T-cell (primary cell): ENCODE measurements at regions not wholly inside any gene's neighbourhood (a gene's known extent, or its start where the extent isn't known, plus 50 kb on each side); places are given as distances from the start of the nearest gene placed in this dataset.
A peak's percentile ranks its signal among the peaks of the same experiment; 100 is the strongest.
"Not testable (repeated sequence)": the region's sequence is repeated elsewhere in the genome, so short reads cannot be mapped to it uniquely, and the experiment has no call there.

Experiments used
- ATAC-seq, 4 experiments: fragments of 200-7000 bp in 3 of 4; fragments of 150-1000 bp in 1 of 4; cut with Tn5 transposase; replicated peaks in 1 of 4; 1 replicate in 3 of 4; 2 replicates in 1 of 4; pipeline ENCODE4 v1.10.0; 2021; ENCODE audit warnings: moderate library complexity in 3 of 4, mild to moderate bottlenecking in 2 of 4, moderate number of reproducible peaks in 1 of 4
- CTCF ChIA-PET, 2 donors: fragments of 300-600 bp; sonication (Branson Sonifier 250); formaldehyde crosslinking; loops; one replicate each; lab custom pipeline; 2022; ENCODE audit warnings: antibody characterized with exemption in 2 of 2; lab: Charles Lee
- POLR2A ChIA-PET, 2 donors: fragments of 300-600 bp; sonication (Branson Sonifier 250); formaldehyde crosslinking; loops; one replicate each; lab custom pipeline; 2022; ENCODE audit warnings: antibody characterized with exemption in 2 of 2; lab: Charles Lee
- DNase-seq, 35 experiments: peaks; one replicate each; pipeline versions ENCODE4 v3.0.0 to v3.0.0-alpha.2; 2013 to 2023
- H3K27ac ChIP-seq: one replicate; pipeline ENCODE4 v1.5.1; 2013; ENCODE audit warnings: low read length
- H3K27me3 ChIP-seq, 2 experiments: replicated peaks in 1 of 2; 1 replicate in 1 of 2; 2 replicates in 1 of 2; pipeline versions ENCODE4 v1.6.1 to v1.7.0; 2013; ENCODE audit warnings: low read length in 1 of 2, mixed read lengths in 1 of 2; ENCODE audit not compliant: control insufficient read depth in 2 of 2, insufficient read depth in 2 of 2; ENCODE audit errors: extremely low read depth in 1 of 2
- H3K36me3 ChIP-seq, 2 donors: 1 replicate in 1 of 2; 2 replicates in 1 of 2; pipeline versions ENCODE4 v1.6.1 to v1.7.0; 2013; ENCODE audit warnings: low read length in 1 of 2; ENCODE audit not compliant: control insufficient read depth in 2 of 2, insufficient read depth in 1 of 2; ENCODE audit errors: extremely low read depth in 1 of 2
- H3K4me1 ChIP-seq, 2 experiments: 1 replicate in 1 of 2; 2 replicates in 1 of 2; pipeline versions ENCODE4 v1.6.1 to v1.7.0; 2013; ENCODE audit warnings: low read length in 2 of 2, mixed read lengths in 1 of 2; ENCODE audit not compliant: insufficient read depth in 2 of 2, control insufficient read depth in 1 of 2; ENCODE audit errors: extremely low read depth in 1 of 2
- H3K4me3 ChIP-seq, 2 donors: 1 replicate in 1 of 2; 2 replicates in 1 of 2; pipeline versions ENCODE4 v1.5.1 to v1.7.0; 2013; ENCODE audit warnings: mild to moderate bottlenecking in 2 of 2, low read length in 1 of 2, moderate library complexity in 1 of 2; ENCODE audit not compliant: control insufficient read depth in 1 of 2; ENCODE audit errors: extremely low read depth in 1 of 2
- H3K9me3 ChIP-seq: 2 replicates; pipeline ENCODE4 v1.7.0; 2013
- H3K27ac Mint-ChIP-seq, 2 donors: one replicate each; pipeline ENCODE4 v1.8.0; 2020 to 2021; ENCODE audit warnings: mild to moderate bottlenecking in 2 of 2, mixed read lengths in 2 of 2
- H3K27me3 Mint-ChIP-seq, 2 donors: one replicate each; pipeline ENCODE4 v1.8.0; 2021 to 2022; ENCODE audit warnings: mixed read lengths in 2 of 2
- H3K36me3 Mint-ChIP-seq: one replicate; pipeline ENCODE4 v1.8.0; 2021; ENCODE audit warnings: mixed read lengths
- H3K4me1 Mint-ChIP-seq, 3 donors: one replicate each; pipeline ENCODE4 v1.8.0; 2020 to 2022; ENCODE audit warnings: mixed read lengths in 3 of 3, mild to moderate bottlenecking in 1 of 3
- H3K4me3 Mint-ChIP-seq, 3 donors: one replicate each; pipeline ENCODE4 v1.8.0; 2020 to 2022; ENCODE audit warnings: mild to moderate bottlenecking in 3 of 3, mixed read lengths in 3 of 3, moderate library complexity in 3 of 3
- H3K9me3 Mint-ChIP-seq, 3 donors: one replicate each; pipeline ENCODE4 v1.8.0; 2020 to 2022; ENCODE audit warnings: mixed read lengths in 3 of 3
- WGBS: methylation state at CpG from one replicate; pipeline ENCODE4 v1.1.5; 2013; ENCODE audit warnings: missing lambda C conversion rate; ENCODE audit not compliant: insufficient coverage; 5-methylcytosine and 5-hydroxymethylcytosine counted together

DNA sequence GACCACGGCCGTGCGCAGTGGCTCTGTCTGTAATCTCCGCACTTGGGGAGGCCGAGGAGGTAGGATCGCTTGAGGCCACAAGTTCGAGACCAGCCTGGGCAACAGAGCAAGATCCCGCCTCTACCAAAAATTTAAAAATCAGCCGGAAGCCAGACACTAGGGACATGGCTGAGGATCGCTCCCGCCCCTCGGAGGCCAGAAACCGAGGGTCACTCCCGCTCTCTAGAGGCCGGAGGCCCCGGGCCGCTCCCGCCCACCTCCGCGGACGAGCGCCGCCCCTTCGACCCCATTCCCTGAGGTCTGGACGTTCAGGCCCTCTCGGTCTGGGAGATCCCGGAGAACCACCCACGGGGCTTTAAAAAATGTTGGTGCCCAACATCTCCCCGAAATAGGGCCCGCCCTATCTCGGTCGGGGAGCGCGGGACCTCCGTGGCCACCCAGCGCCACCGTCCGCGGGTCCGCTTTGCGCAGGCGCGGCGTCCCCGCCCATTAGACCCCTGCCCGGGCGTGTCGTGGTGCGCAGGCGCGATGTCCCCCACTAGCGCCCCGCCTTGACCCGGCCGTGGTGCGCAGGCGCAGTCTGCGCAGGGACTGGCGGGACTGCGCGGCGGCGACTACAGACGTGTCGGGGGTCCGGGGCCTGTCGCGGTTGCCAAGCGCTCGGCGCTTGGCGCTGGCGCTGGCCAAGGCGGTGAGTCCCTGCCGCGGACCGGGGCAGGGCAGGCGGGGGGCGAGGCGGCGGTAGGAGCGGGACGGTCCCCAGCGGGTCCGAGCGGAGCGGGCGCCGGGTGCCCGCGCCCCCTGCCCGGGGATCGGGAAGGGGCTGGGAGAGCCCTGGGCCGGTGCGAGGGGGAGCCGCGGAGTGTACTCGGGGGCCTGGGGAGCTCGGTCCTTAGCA, 63.1 kb upstream of the MUC20 start:
- Histone ChIP-seq H3K4me3 (peak overlapping the region; percentile 51 to 57), H3K27ac (peak overlapping the region; percentile 62)
- H3K4me1 ChIP-seq, H3K36me3 ChIP-seq, H3K27me3 ChIP-seq, H3K9me3 ChIP-seq, H3K9me3 Mint-ChIP-seq, POLR2A ChIA-PET, H3K27me3 Mint-ChIP-seq, CTCF ChIA-PET, H3K36me3 Mint-ChIP-seq: not testable (repeated sequence)
- peak; percentile 89 to 92 (median 92) for ATAC-seq
- Mint-ChIP-seq H3K4me1 (peaks cover 0 to 10% (median 2%) of the 10 kb centered on the region in 3 donors), H3K27ac (peak overlapping the region; percentile 73 to 85), H3K4me3 (peak overlapping the region; percentile 76 to 88 (median 83))
- WGBS = under 1% methylated on average over 28 of the region's 99 CpGs
- peak; percentile 53 to 92 (median 75) for DNase-seq

DNA sequence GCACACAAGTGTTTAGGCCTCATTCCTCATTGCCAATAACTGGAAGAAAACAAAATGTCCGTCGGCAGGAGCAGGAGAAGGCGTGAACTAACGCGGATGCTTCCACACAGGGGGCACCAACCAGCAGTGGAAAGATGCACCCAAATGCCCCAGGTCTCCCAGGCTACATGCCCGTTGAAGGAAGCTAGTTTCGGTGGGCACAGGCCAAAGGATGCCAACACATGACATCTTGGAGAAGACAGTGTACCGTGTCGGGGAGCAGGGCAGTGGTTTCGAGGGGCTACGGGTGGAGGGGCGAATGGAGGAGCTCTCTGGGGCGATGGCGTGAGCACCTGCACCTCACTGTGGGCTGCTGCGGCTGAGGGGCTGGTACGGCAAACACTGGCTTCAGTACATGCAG, 64.7 kb upstream of the MUC20 start:
- H3K27ac Mint-ChIP-seq, H3K27ac ChIP-seq, ATAC-seq, H3K4me1 ChIP-seq, H3K27me3 Mint-ChIP-seq, H3K36me3 Mint-ChIP-seq, H3K36me3 ChIP-seq, CTCF ChIA-PET, DNase-seq, H3K27me3 ChIP-seq, H3K4me3 ChIP-seq, H3K9me3 ChIP-seq, POLR2A ChIA-PET, H3K9me3 Mint-ChIP-seq: not testable (repeated sequence)
- WGBS = 93% methylated on average over 13 of the region's 16 CpGs
- Mint-ChIP-seq H3K4me1 (peaks cover 0 to 10% (median 2%) of the 10 kb centered on the region in 3 donors), H3K4me3 (peak overlapping the region in 2 of 3 donors; percentile 24 to 83)

DNA sequence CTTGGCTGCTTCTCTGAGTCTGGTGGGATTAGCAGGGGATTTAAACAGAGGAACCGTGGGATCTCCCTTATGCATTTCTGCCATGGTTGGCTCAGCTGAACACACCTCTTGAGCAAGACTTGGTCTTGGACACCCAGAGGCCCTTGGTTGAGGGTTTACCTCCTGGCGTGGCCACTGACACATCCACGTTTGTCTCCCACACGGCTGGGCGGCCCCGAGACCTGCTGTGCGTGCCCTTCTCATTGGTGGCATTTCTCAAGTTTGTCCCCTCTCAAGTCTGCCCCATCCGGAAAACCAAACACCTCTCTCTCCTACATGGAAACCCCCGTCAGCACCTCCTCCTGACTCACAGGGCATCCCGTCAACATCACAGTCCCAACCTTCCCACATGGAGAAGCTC, 66.0 kb upstream of the MUC20 start:
- POLR2A ChIA-PET, H3K9me3 Mint-ChIP-seq, CTCF ChIA-PET, H3K36me3 Mint-ChIP-seq, ATAC-seq, H3K27me3 Mint-ChIP-seq, H3K27ac Mint-ChIP-seq, H3K27me3 ChIP-seq, H3K4me3 ChIP-seq, DNase-seq, H3K36me3 ChIP-seq, H3K4me3 Mint-ChIP-seq, H3K4me1 ChIP-seq, H3K9me3 ChIP-seq, H3K27ac ChIP-seq: not testable (repeated sequence)
- peaks cover 0 to 10% (median 2%) of the 10 kb centered on the region in 3 donors for H3K4me1 Mint-ChIP-seq
- no CpG with 5 or more reads among the region's 10 CpGs for WGBS

DNA sequence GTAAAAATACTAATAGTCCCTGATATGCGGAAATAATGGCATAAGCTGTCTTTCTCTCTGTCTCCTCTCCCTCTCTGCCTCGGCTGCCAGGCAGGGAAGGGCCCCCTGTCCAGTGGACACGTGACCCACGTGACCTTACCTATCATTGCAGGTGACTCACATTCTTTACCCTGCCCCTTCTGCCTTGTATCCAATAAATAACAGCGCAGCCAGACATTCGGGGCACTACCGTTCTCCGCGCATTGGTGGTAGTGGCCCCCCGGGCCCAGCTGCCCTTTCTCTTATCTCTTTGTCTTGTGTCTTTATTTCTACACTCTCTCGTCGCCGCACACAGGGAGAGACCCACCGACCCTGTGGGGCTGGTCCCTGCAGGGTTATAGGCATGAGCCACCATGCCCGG, 66.6 kb upstream of the MUC20 start:
- CTCF ChIA-PET, H3K4me3 Mint-ChIP-seq, H3K36me3 Mint-ChIP-seq, DNase-seq, H3K27ac ChIP-seq, POLR2A ChIA-PET, H3K27me3 ChIP-seq, H3K4me1 ChIP-seq, H3K27ac Mint-ChIP-seq, H3K9me3 Mint-ChIP-seq, ATAC-seq, H3K36me3 ChIP-seq, H3K9me3 ChIP-seq, H3K27me3 Mint-ChIP-seq, H3K4me3 ChIP-seq: not testable (repeated sequence)
- 70% methylated on average over 3 of the region's 15 CpGs for WGBS
- peaks cover 0 to 10% (median 2%) of the 10 kb centered on the region in 3 donors for H3K4me1 Mint-ChIP-seq

DNA sequence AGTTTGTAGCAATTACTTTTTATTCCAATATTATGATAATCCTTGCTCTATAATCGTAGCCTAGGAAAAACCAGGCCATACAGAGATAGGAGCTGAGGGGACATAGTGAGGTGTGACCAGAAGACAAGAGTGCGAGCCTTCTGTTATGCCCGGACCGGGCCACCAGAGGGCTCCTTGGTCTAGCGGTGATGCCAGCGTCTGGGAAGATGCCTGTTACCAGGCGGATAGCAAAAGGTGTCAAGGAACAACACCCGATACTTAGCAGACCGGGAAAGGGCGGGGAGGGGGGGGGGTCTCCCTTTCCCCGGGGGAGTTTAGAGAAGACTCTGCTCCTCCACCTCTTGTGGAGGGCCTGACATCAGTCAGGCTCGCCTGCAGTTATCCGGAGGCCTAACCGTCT, 67.1 kb upstream of the MUC20 start:
- H3K27ac Mint-ChIP-seq, POLR2A ChIA-PET, H3K36me3 ChIP-seq, H3K4me3 ChIP-seq, ATAC-seq, CTCF ChIA-PET, H3K9me3 Mint-ChIP-seq, H3K36me3 Mint-ChIP-seq, H3K27ac ChIP-seq, H3K27me3 ChIP-seq, H3K4me3 Mint-ChIP-seq, H3K27me3 Mint-ChIP-seq, H3K4me1 ChIP-seq, H3K9me3 ChIP-seq: not testable (repeated sequence)
- H3K4me1 Mint-ChIP-seq = peaks cover 0 to 10% (median 2%) of the 10 kb centered on the region in 3 donors
- peak in 2 of 35 experiments; percentile 7 to 38 for DNase-seq
- WGBS = no CpG with 5 or more reads among the region's 14 CpGs

DNA sequence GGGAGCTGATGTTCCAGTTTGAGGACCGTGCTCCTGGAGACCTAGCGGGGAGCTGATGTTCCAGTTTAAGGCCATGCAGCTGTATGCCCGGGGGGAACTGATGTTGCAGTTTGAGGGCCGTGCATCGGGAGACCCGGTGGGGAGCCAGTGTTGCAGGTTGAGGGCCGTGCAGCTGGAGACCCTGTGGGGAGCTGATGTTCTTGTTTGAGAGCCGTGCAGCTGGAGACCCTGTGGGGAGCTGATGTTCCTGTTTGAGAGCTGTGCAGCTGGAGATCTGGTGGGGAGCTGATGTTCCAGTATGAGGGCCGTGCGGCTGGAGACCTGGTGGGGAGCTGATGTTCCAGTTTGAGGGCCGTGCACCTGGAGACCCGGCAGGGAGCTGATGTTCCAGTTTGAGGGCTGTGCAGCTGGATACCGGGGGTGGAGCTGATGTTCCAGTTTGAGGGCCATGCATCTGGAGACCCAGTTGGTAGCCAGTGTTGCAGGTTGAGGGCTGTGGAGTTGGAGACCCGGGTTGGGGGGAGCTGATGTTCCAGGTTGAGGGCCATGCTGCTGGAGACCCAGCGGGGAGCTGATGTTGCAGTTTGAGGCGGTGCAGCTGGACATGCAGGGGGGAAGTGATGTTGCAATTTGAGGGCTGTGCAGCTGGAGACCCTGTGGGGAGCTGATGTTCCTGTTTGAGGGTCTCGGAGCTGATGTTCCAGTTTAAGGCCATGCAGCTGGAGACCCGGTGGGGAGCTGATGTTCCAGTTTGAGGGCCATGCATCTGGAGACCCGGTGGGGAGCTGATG, 64.4 kb upstream of the APOD start:
- H3K27me3 Mint-ChIP-seq, H3K27ac ChIP-seq, H3K27ac Mint-ChIP-seq, CTCF ChIA-PET, H3K4me1 ChIP-seq, POLR2A ChIA-PET, H3K27me3 ChIP-seq, H3K9me3 ChIP-seq, H3K4me3 Mint-ChIP-seq, H3K4me3 ChIP-seq, H3K36me3 ChIP-seq, H3K9me3 Mint-ChIP-seq, H3K4me1 Mint-ChIP-seq, ATAC-seq, DNase-seq: not testable (repeated sequence)
- WGBS = over 99% methylated on average over 10 of the region's 19 CpGs
- H3K36me3 Mint-ChIP-seq = peaks cover 20% of the 10 kb centered on the region
